Right atrium auricular region (tissue), 2 donors: ENCODE measurements at regions not wholly inside any gene's neighbourhood (a gene's known extent, or its start where the extent isn't known, plus 50 kb on each side); places are given as distances from the start of the nearest gene placed in this dataset.

Experiments used
- DNase-seq: peaks from one replicate; pipeline ENCODE4 v3.0.0-alpha.2; 2019; ENCODE audit warnings: low spot score
- H3K27ac ChIP-seq, 2 donors: fragments of 200-600 bp; sonication (generic); 1 replicate in 1 of 2; 2 replicates in 1 of 2; pipeline ENCODE4 v1.5.1; 2016 to 2019
- H3K27me3 ChIP-seq, 2 donors: fragments of 200-600 bp; sonication (generic); one replicate each; pipeline versions ENCODE4 v1.5.1 to v1.6.0; 2017 to 2019
- H3K36me3 ChIP-seq: fragments of 200-600 bp; sonication (generic); one replicate; pipeline ENCODE4 v1.5.1; 2016
- H3K4me1 ChIP-seq, 2 donors: fragments of 200-600 bp; sonication (generic); one replicate each; pipeline versions ENCODE4 v1.5.1 to v1.6.0; 2017 to 2019
- H3K4me3 ChIP-seq, 2 donors: fragments of 200-600 bp; sonication (generic); 1 replicate in 1 of 2; 2 replicates in 1 of 2; pipeline ENCODE4 v1.5.1; 2017 to 2019; ENCODE audit warnings: mild to moderate bottlenecking in 1 of 2, moderate library complexity in 1 of 2
- H3K9me3 ChIP-seq, 2 donors: fragments of 200-600 bp; sonication (generic); one replicate each; pipeline ENCODE4 v1.5.1; 2019
- TF ChIP-seq, protein P1 (sequence below), 2 donors: fragments of 200-600 bp; sonication (generic); IDR thresholded peaks; one replicate each; pipeline ENCODE4 v1.5.1; 2019; ENCODE audit warnings: antibody characterized with exemption in 2 of 2

DNA sequence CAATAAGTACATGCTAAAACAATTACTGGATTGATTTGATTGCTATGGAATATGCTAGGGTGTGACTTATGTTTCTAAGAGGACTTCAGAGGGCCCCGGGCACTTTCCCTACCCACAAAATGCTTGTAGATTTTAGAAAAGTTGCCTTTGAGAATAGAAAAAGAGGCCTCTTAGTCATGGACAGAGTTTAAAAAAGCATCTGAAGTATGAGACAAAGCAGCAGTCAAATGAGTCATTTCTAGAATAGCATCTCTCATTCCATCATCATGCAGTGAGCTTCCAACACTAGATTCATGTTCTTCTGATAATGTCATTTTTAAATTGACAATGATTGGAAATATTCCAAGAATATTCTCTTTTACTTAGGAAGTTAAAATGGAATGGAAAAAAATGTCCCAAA is 675.1 kb upstream of the PCDH15 start:
- no peak overlapping the region for H3K4me3 ChIP-seq
- no peaks in the 10 kb centered on the region for H3K4me1 ChIP-seq
- no peak overlapping the region for H3K27ac ChIP-seq
- H3K9me3 ChIP-seq = no peaks in the 10 kb centered on the region
- H3K27me3 ChIP-seq = no peaks in the 10 kb centered on the region
- TF ChIP-seq, protein P1, sequence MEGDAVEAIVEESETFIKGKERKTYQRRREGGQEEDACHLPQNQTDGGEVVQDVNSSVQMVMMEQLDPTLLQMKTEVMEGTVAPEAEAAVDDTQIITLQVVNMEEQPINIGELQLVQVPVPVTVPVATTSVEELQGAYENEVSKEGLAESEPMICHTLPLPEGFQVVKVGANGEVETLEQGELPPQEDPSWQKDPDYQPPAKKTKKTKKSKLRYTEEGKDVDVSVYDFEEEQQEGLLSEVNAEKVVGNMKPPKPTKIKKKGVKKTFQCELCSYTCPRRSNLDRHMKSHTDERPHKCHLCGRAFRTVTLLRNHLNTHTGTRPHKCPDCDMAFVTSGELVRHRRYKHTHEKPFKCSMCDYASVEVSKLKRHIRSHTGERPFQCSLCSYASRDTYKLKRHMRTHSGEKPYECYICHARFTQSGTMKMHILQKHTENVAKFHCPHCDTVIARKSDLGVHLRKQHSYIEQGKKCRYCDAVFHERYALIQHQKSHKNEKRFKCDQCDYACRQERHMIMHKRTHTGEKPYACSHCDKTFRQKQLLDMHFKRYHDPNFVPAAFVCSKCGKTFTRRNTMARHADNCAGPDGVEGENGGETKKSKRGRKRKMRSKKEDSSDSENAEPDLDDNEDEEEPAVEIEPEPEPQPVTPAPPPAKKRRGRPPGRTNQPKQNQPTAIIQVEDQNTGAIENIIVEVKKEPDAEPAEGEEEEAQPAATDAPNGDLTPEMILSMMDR (IDR thresholded peaks at IDR 0.05) = no peak
- no peaks in the 10 kb centered on the region for H3K36me3 ChIP-seq
- no peak for DNase-seq

DNA sequence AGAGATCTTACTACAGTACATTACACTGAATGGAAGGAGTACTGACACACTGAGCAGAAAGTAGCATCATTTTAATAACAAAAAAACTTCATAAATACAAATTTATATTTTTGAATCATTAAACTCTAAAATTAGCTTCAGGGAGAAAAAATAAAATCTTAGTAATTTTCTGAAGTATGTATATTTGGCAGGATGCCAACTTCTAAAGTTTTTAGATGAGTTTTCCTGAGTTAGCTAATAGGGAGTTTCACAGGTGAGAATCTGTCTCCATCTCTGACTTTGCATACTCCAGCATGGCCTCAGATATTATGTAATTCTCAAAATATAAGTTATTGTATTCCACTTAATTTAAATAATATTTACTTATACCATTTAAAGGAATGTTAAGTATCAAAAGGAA is 673.2 kb upstream of the PCDH15 start:
- Histone ChIP-seq H3K9me3 (no peaks in the 10 kb centered on the region), H3K27ac (no peak overlapping the region), H3K4me3 (no peak overlapping the region), H3K27me3 (no peaks in the 10 kb centered on the region), H3K36me3 (no peaks in the 10 kb centered on the region), H3K4me1 (no peaks in the 10 kb centered on the region)
- TF ChIP-seq, protein P1 (IDR thresholded peaks at IDR 0.05) = no peak
- DNase-seq = no peak

DNA sequence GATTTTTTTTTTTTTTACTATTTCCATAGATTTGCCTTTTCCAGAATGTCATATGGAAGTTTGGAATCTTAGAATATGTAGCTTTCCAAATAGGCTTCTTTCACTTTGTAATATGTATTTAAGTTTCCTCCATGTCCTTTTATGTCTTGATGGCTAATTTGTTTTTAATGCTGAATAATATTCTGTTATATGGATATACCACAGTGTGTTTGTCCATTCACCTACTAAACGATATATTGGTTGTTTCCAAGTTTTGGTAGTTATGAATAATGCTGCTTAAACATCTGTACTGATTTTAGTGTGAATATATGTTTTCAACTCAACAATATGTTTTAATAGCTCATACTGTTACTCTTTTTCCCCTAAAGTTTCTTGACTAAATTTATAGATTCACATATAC is 669.8 kb upstream of the PCDH15 start:
- H3K27me3 ChIP-seq = no peaks in the 10 kb centered on the region
- DNase-seq = no peak
- H3K36me3 ChIP-seq = no peaks in the 10 kb centered on the region
- TF ChIP-seq, protein P1 (IDR thresholded peaks at IDR 0.05) = no peak
- H3K27ac ChIP-seq = no peak overlapping the region
- H3K4me3 ChIP-seq = no peak overlapping the region
- no peaks in the 10 kb centered on the region for H3K4me1 ChIP-seq
- no peaks in the 10 kb centered on the region for H3K9me3 ChIP-seq

DNA sequence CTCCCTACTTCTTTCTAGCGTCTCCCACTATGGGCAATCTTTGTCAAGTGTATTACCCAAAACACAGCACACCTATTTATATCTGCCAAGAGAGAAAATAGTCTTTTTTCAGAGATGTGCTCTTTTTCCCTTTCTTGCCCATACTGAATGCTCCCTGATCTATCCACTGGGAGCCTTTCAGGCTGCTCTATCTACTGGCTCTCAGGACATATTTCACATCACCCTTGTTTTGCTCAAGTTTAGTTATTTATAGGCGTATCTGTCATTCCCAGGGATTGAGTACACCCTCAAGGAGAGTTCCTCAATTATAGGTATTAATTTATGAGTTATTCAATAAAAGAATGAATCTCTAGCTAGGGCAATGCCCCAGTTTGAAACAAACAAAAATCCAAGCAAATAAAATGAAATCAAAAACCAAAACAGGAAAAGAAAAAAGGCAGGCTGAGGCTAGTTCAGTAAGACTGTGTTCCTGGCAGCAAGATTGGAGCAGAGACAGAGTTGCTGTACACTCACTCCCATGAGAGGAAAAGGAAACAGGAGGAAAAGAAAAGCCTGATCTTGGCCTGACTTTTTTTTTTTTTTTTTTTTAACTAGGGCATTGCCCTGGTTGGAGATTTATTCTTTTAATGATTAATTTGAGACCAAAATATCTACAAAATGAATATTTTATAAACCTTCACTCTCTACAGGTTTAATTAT is 665.9 kb upstream of the PCDH15 start:
- Histone ChIP-seq H3K9me3 (no peaks in the 10 kb centered on the region), H3K27me3 (no peaks in the 10 kb centered on the region), H3K4me1 (no peaks in the 10 kb centered on the region), H3K4me3 (no peak overlapping the region), H3K27ac (peak overlapping the region in 1 of 2 donors; percentile 35), H3K36me3 (no peaks in the 10 kb centered on the region)
- TF ChIP-seq, protein P1 (IDR thresholded peaks at IDR 0.05) = no peak
- no peak for DNase-seq

DNA sequence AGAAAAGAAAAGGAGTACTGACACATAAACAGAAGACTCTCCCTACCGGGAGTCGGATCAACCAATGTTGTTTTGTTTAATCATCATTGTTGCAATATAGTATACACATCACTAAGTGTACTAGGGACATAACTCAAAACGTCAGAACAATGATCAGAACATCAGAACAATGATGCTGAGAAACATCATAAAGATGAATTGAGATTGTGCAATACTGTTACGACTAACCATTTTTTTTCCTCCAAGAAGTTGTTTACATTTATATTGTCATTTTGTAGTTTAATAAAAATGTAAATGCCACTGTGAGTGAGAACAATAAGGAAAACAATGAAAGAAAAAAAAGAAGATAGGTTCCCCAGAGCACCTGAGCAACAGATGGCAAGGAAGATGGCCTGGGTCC is 663.1 kb upstream of the PCDH15 start:
- Histone ChIP-seq H3K36me3 (no peaks in the 10 kb centered on the region), H3K4me1 (no peaks in the 10 kb centered on the region), H3K9me3 (no peaks in the 10 kb centered on the region), H3K27ac (no peak overlapping the region), H3K4me3 (no peak overlapping the region), H3K27me3 (no peaks in the 10 kb centered on the region)
- TF ChIP-seq, protein P1 (IDR thresholded peaks at IDR 0.05) = no peak
- DNase-seq = no peak

DNA sequence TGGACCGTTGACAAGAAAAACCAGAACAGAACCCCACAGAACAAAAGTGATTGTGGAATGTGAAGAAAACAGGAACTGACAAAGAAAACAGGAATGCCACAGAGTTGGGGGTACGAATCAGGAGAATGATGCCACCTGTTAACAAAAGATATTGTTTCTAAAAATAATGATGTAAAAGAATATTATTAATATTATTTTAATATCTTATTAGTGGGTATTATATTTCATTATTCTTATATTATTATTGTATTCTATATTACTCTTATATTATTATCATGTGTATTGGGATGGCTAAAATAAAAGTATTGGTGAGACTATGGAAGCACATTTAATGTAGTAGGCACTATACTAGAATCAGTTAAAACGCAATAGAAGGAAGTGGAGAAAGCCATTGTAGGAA is 659.0 kb upstream of the PCDH15 start:
- Histone ChIP-seq H3K9me3 (no peaks in the 10 kb centered on the region), H3K4me1 (no peaks in the 10 kb centered on the region), H3K27ac (no peak overlapping the region), H3K4me3 (no peak overlapping the region), H3K27me3 (no peaks in the 10 kb centered on the region), H3K36me3 (no peaks in the 10 kb centered on the region)
- TF ChIP-seq, protein P1 (IDR thresholded peaks at IDR 0.05) = no peak
- DNase-seq = no peak
